Activated CD8-positive, alpha-beta T cell treated with anti-CD3 and anti-CD28 coated beads, Interleukin-2, amount 10 ng/mL, durations not matched to agents 7 days and 5 days (primary cell): ENCODE measurements at regions not wholly inside any gene's neighbourhood (a gene's known extent, or its start where the extent isn't known, plus 50 kb on each side); places are given as distances from the start of the nearest gene placed in this dataset.
"Not testable (repeated sequence)": the region's sequence is repeated elsewhere in the genome, so short reads cannot be mapped to it uniquely, and the experiment has no call there.

ENCODE experiments used
- ATAC-seq: fragments of 150-1000 bp; cut with Tn5 transposase; one replicate; pipeline ENCODE4 v1.10.0; 2021; ENCODE audit warnings: moderate library complexity
- CTCF ChIA-PET: fragments of 350-600 bp; sonication (Branson Sonifier 250); formaldehyde crosslinking; loops from one replicate; lab custom pipeline; 2021; ENCODE audit warnings: antibody characterized with exemption; lab: Charles Lee
- POLR2A ChIA-PET: fragments of 350-600 bp; sonication (Branson Sonifier 250); formaldehyde crosslinking; loops from one replicate; lab custom pipeline; 2021; ENCODE audit warnings: antibody characterized with exemption; lab: Charles Lee
- DNase-seq: peaks from one replicate; pipeline ENCODE4 v3.0.0-alpha.2; 2020
- H3K27ac Mint-ChIP-seq: one replicate; pipeline ENCODE4 v1.8.0; 2021; ENCODE audit warnings: mild to moderate bottlenecking, mixed read lengths
- H3K27me3 Mint-ChIP-seq: one replicate; pipeline ENCODE4 v1.8.0; 2021; ENCODE audit warnings: low read depth, mixed read lengths
- H3K36me3 Mint-ChIP-seq: one replicate; pipeline ENCODE4 v1.8.0; 2021; ENCODE audit warnings: low read depth, mixed read lengths
- H3K4me1 Mint-ChIP-seq: one replicate; pipeline ENCODE4 v1.8.0; 2021; ENCODE audit warnings: low read depth, mixed read lengths
- H3K4me3 Mint-ChIP-seq: one replicate; pipeline ENCODE4 v1.8.0; 2021; ENCODE audit warnings: mild to moderate bottlenecking, mixed read lengths
- H3K9me3 Mint-ChIP-seq: one replicate; pipeline ENCODE4 v1.8.0; 2022; ENCODE audit warnings: mixed read lengths; ENCODE audit not compliant: insufficient read depth

DNA sequence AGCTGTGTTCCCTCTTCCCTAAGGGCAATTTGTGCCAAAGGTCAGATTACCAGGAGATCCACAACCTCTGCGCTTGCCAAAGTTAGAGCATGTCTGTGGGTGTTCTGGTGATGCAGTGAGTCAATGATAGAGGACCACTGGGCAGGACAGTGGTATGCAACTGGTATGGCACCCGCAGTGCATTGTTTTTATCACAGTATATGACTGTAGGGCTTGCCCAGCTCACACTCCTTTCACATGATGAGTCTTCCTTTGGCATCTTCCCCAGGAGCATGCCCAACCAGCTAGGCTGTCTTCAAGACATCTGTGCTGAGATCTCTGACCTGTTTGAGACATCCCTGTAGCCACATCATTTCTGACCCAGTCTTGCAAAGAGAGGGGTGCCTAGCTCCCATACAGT is 1650.0 kb upstream of the CDH6 start:
- ATAC-seq, result no peak
- ChIA-PET POLR2A (no interaction called here), CTCF (no interaction called here)

DNA sequence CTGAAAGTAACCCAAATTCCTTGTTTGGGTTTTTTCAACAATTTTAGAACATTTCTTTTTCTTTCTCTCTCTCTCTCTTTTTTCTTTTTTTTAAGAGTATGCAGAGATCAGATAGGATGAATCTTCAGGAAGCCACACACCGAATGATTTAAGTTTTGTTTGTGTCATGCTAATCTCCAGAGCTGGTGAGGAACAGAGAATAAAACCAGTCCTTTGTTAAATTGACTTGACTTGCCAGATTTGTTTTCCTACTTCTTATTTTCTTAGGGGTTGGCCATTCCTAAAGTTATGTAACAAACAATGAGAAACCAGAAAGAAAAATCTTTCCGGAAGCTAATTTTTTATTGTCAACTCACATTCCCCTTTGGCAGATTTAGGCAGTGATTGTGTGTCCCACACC is 1669.3 kb upstream of the CDH6 start:
- Mint-ChIP-seq H3K9me3 (peaks cover 11% of the 10 kb centered on the region), H3K36me3 (no peaks in the 10 kb centered on the region), H3K4me3 (no peak overlapping the region), H3K27me3 (no peaks in the 10 kb centered on the region), H3K27ac (no peak overlapping the region), H3K4me1 (no peaks in the 10 kb centered on the region)
- CTCF ChIA-PET, result no interaction called here
- ATAC-seq (no peak), DNase-seq (no peak)
- POLR2A ChIA-PET, result no interaction called here

More for the DNA sequence above, 1650.0 kb upstream of the CDH6 start:
- Mint-ChIP-seq H3K9me3 (peaks cover 3% of the 10 kb centered on the region), H3K27ac (no peak overlapping the region), H3K27me3 (no peaks in the 10 kb centered on the region), H3K4me1 (no peaks in the 10 kb centered on the region), H3K4me3 (no peak overlapping the region), H3K36me3 (no peaks in the 10 kb centered on the region)
- DNase-seq, result no peak

DNA sequence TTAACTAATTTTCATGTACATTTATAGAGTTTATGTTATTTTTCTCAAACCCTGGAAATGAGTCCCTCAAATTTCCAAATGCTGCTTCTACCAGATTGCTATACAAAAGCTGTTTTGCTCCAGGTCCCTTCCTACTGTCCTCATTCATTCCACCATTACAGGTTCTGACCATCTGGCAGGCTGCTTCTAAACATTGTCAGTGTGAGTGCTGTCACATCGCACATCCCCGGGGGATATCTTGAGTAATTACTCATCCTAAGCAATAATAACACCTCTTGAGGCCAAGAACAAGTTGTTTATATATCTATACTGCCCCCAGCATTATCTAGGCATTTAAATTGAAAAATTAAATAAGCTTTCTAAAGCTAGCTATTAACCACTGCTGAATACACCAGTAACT is 1675.3 kb upstream of the CDH6 start:
- CTCF ChIA-PET, result no interaction called here

DNA sequence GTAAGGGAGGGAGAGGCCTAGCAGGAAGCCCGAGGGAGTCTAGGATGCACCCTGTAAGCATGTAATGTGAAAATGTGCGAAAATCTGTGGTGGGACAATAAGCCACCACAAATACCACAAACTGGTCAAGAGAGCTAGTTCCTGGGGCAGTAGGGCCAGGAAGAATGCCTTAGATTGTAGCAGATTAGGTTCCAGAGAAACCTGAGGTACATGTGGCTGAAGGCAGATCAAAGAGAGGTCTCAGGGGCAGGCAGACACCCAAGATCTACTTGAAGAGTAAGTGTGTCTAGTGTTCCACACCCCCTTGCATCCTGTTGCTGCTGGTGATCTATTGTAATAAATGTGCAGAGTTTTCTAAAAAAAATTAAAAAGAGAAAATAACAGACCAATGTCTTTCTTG is 1677.3 kb upstream of the CDH6 start:
- Mint-ChIP-seq H3K4me1 (no peaks in the 10 kb centered on the region), H3K9me3 (peaks cover 34% of the 10 kb centered on the region), H3K27ac (no peak overlapping the region), H3K4me3 (no peak overlapping the region), H3K36me3 (no peaks in the 10 kb centered on the region), H3K27me3 (no peaks in the 10 kb centered on the region)
- no peak for ATAC-seq
- CTCF ChIA-PET, result no interaction called here
- POLR2A ChIA-PET, result no interaction called here
- DNase-seq, result no peak

More for the DNA sequence above, 1675.3 kb upstream of the CDH6 start:
- Mint-ChIP-seq H3K27me3 (no peaks in the 10 kb centered on the region), H3K27ac (no peak overlapping the region), H3K4me3 (no peak overlapping the region), H3K4me1 (no peaks in the 10 kb centered on the region), H3K36me3 (no peaks in the 10 kb centered on the region), H3K9me3 (peaks cover 23% of the 10 kb centered on the region)
- POLR2A ChIA-PET, result no interaction called here
- no peak for ATAC-seq
- no peak for DNase-seq

DNA sequence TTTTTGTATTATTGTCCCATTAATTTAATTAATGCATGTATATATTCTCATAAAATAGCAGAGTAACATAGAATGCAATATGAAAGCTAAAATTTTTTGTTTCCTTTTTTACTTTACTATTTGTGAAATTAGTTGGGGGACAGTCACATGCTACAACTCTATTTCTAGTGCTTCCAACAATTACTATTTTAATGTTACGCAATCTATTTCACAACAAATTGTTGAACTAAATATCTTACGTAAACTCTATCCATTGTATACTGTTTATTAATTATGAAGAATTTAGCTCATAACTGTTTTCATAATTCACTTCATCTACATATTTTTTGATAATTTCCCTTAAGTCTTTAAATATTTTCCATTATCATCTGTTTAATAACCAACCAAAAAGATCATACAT is 1685.4 kb upstream of the CDH6 start:
- ChIA-PET POLR2A (no interaction called here), CTCF (no interaction called here)
- Mint-ChIP-seq H3K4me3 (no peak overlapping the region), H3K4me1 (no peaks in the 10 kb centered on the region), H3K36me3 (no peaks in the 10 kb centered on the region), H3K27me3 (no peaks in the 10 kb centered on the region), H3K9me3 (peaks cover 30% of the 10 kb centered on the region), H3K27ac (no peak overlapping the region)
- ATAC-seq (no peak), DNase-seq (no peak)

DNA sequence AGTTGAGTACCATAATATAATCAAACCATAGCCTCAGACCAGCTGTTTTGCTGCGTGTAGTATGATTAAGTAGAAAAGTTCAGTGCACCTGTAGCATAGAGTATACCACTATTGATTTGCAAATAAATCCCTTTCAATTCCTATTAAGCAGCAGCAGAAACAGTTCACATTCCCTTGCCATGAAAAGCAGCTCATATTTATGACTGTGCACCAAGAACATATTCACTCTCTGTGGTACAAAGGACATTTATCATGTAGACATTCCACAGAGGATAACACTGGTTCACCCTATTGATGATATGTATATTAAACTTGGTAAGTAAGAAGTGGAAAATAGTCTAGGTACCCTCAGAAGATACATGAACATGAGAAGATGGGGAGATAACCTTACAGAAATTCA is 1689.1 kb upstream of the CDH6 start:
- ChIA-PET CTCF (no interaction called here), POLR2A (no interaction called here)
- Mint-ChIP-seq H3K36me3 (no peaks in the 10 kb centered on the region), H3K4me1 (no peaks in the 10 kb centered on the region), H3K27me3 (no peaks in the 10 kb centered on the region), H3K9me3 (peaks cover 31% of the 10 kb centered on the region), H3K27ac (no peak overlapping the region), H3K4me3 (no peak overlapping the region)
- DNase-seq, result no peak
- ATAC-seq, result no peak

DNA sequence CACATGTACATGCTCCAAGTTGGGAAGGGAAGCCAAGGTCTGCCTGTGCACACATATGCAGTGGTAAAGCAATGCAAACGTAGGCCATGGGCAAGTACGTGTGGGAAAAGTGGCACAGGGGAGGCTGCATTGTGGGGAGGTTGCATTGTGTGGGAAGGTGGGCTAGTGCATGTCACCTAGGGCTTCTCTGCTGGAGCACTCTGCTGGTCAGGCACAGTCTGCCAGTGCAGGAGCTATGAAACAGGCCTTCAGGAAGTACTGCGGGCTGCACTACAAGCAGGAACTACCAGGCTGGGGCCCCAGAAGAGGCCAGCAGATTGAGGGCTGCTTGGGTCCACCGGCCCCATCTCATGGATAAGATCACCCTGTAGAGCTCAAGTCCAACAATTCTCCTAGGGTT is 1694.6 kb upstream of the CDH6 start:
- DNase-seq, result no peak
- H3K36me3 Mint-ChIP-seq, result no peaks in the 10 kb centered on the region
- POLR2A ChIA-PET, result no interaction called here
- CTCF ChIA-PET, result no interaction called here
- no peak for ATAC-seq
- H3K4me1 Mint-ChIP-seq, result no peaks in the 10 kb centered on the region
- H3K27ac Mint-ChIP-seq, result no peak overlapping the region
- peaks cover 59% of the 10 kb centered on the region for H3K9me3 Mint-ChIP-seq
- no peak overlapping the region for H3K4me3 Mint-ChIP-seq
- no peaks in the 10 kb centered on the region for H3K27me3 Mint-ChIP-seq

DNA sequence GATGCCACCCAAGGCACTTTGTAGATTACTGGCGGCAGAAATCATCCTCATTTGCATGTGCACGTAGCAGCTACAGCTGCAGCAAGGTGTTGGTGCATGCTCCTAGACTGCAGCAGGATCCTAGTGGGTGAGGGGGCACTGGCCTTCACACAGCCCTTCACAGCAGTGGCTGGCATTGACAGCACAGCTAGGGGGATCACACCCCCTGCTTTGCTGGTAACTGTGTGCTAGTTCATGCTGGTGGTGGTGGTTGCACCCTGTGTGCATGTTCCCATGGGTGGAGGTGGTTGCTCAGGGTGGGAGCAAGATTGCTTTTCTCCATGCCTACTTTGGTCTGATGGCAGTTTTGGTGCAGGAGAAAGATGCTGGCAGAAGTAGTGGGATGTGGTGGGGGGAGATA is 1695.1 kb upstream of the CDH6 start:
- Mint-ChIP-seq H3K27ac (no peak overlapping the region), H3K9me3 (peaks cover 59% of the 10 kb centered on the region), H3K4me3 (no peak overlapping the region), H3K36me3 (no peaks in the 10 kb centered on the region), H3K27me3 (no peaks in the 10 kb centered on the region), H3K4me1 (no peaks in the 10 kb centered on the region)
- POLR2A ChIA-PET, result no interaction called here
- ATAC-seq (no peak), DNase-seq (no peak)
- CTCF ChIA-PET, result no interaction called here

DNA sequence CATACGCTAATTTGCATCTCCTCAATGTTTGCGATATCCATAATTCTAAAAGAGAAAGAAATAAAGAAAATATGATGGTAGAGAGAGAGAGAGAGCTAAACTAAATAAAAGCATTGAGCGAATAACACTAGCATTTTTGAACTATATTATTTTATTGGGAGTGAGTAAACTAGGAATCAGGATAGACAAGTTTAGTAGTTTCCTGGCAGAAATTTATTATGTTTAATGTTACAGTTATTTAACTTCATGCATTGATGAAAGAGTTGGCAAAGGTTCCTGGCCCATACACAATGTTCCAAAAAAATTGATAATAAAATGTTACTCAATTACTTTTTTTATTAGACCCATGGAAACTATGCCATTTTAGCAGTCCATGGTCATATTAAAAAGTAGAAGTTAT is 1708.2 kb upstream of the CDH6 start:
- no peak for DNase-seq
- H3K27me3 Mint-ChIP-seq, result no peaks in the 10 kb centered on the region
- CTCF ChIA-PET, result no interaction called here
- POLR2A ChIA-PET, result no interaction called here
- no peaks in the 10 kb centered on the region for H3K36me3 Mint-ChIP-seq
- no peak for ATAC-seq
- no peaks in the 10 kb centered on the region for H3K4me1 Mint-ChIP-seq
- no peak overlapping the region for H3K27ac Mint-ChIP-seq
- no peak overlapping the region for H3K4me3 Mint-ChIP-seq
- H3K9me3 Mint-ChIP-seq, result peaks cover 24% of the 10 kb centered on the region

DNA sequence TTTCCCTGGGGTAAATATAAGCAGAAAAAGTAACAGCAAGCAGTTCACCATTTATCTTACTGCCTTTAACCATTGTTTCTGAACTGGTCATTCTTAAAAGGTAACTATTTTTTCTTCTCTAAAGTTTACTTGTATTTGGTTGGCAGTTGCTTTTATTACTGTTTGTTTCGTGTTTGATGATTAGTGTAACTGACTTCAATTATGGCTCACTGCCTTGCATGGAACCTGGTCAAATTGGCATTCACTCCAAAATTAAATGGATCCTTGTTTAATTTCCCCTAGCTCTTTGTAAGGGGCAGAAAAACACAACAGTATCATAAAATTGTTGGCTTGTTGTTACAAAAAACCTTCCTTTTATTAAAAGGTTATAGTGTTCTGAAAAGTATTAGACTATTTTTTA is 1723.9 kb upstream of the CDH6 start:
- DNase-seq (no peak), ATAC-seq (no peak)
- Mint-ChIP-seq H3K27me3 (no peaks in the 10 kb centered on the region), H3K9me3 (peaks cover 31% of the 10 kb centered on the region), H3K27ac (no peak overlapping the region), H3K36me3 (no peaks in the 10 kb centered on the region), H3K4me3 (no peak overlapping the region), H3K4me1 (no peaks in the 10 kb centered on the region)
- CTCF ChIA-PET, result no interaction called here
- POLR2A ChIA-PET, result no interaction called here

DNA sequence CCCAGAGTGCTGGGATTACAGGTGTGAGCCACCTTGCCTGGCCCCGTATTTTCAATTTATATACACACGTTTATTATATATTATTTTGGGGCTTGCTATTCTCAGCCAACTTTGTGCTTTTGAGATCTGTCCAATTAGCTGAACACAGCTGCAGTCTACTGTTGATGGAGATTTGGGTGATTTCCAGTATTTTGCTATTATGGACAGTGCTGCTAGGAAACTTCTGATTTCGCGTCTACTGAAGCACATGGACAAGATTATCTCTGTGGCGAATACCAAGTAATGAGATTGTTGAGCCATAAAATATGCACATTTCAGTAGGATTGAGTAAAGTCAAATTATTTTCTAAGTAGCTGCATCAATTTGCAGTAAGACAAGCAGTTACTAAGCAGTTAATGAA is 1731.2 kb upstream of the CDH6 start:
- Mint-ChIP-seq H3K27me3 (no peaks in the 10 kb centered on the region), H3K36me3 (no peaks in the 10 kb centered on the region), H3K4me1 (no peaks in the 10 kb centered on the region), H3K27ac (no peak overlapping the region), H3K4me3 (no peak overlapping the region), H3K9me3 (peaks cover 17% of the 10 kb centered on the region)
- ATAC-seq (no peak), DNase-seq (no peak)
- ChIA-PET CTCF (no interaction called here), POLR2A (no interaction called here)

DNA sequence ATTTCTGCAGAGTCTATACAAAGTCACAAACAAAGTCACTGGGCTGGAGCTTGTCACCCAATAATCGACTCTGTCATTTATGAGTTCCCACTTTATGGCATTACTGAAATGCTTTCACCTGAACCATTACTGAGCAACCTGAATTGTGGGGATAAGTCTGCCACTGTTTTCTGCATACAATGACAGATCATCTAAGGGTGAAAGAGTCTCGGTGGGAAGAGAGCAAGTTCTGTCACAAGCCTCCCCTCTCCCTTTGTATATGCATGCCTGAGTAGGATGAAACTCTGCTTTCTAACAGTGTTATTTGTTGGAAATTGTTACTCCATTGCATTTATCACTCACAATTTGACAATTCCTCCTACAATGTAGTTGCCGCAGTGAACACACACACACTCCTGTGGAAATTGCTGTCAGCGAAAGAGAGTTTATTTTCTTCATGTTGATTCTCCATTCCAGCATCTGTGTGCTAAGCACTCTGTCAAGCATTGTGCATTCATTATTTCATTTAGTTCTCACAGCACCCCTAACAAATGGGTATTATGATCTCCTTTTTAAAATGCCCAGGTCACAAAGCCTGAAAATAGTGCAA is 1732.4 kb upstream of the CDH6 start:
- ChIA-PET POLR2A (no interaction called here), CTCF (no interaction called here)
- H3K9me3 Mint-ChIP-seq, result peaks cover 10% of the 10 kb centered on the region
- H3K36me3 Mint-ChIP-seq, result no peaks in the 10 kb centered on the region
- H3K27me3 Mint-ChIP-seq, result no peaks in the 10 kb centered on the region
- H3K4me1 Mint-ChIP-seq, result no peaks in the 10 kb centered on the region
- H3K4me3 Mint-ChIP-seq, result no peak overlapping the region
- DNase-seq (no peak), ATAC-seq (no peak)
- H3K27ac Mint-ChIP-seq, result no peak overlapping the region

DNA sequence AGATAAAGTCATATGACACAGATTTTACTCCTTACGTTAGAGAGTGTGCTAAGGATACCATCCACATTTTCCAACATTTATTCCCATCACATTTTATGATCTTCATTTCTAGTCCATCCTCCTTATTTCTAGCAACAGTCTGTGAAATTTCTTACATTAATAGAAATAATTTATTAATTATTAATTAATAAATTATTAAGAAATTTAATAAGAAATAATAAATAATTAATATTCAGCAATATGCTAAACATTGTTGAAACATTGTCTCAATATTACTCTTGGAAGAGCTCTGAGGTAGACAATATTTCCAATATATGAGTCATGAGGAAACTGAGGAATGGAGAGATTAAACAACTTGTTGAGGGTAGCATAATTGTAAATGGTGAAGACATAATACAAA is 1742.5 kb upstream of the CDH6 start:
- H3K4me1 Mint-ChIP-seq, H3K36me3 Mint-ChIP-seq, DNase-seq, H3K4me3 Mint-ChIP-seq, H3K27me3 Mint-ChIP-seq, CTCF ChIA-PET, POLR2A ChIA-PET, ATAC-seq, H3K27ac Mint-ChIP-seq, H3K9me3 Mint-ChIP-seq: not testable (repeated sequence)
